OCI-LY3 (cell line): ENCODE measurements at regions not wholly inside any gene's neighbourhood (a gene's known extent, or its start where the extent isn't known, plus 50 kb on each side); places are given as distances from the start of the nearest gene placed in this dataset.

ENCODE experiments used
- H2AFZ ChIP-seq: fragments of 200-600, 300-600 bp; shearing (Covaris generic); 2 replicates; pipeline ENCODE4 v1.6.0; 2014; ENCODE audit warnings: antibody characterized with exemption, low read depth, low read length
- H3K27ac ChIP-seq: fragments of 200-600, 300-600 bp; sonication (generic); 2 replicates; pipeline ENCODE4 v1.5.1; 2014; ENCODE audit warnings: mild to moderate bottlenecking, low read length, moderate library complexity, mixed read lengths
- H3K27me3 ChIP-seq: fragments of 200-600, 300-600 bp; sonication (generic); 2 replicates; pipeline ENCODE4 v1.6.1; 2014; ENCODE audit warnings: low read depth, low read length, mixed read lengths
- H3K36me3 ChIP-seq: fragments of 200-600, 300-600 bp; sonication (generic); replicated peaks from 2 replicates; pipeline ENCODE3; 2014; ENCODE audit warnings: low read depth, low read length, mixed read lengths
- H3K4me1 ChIP-seq: fragments of 300-600, 200-600 bp; sonication (generic); 2 replicates; pipeline ENCODE4 v1.6.1; 2014; ENCODE audit warnings: low read length, mixed read lengths
- H3K4me2 ChIP-seq: fragments of 200-600, 300-600 bp; sonication (generic); 2 replicates; pipeline ENCODE4 v1.6.1; 2014; ENCODE audit warnings: low read length, mixed read lengths
- H3K4me3 ChIP-seq: fragments of 300-600, 200-600 bp; sonication (generic); 2 replicates; pipeline ENCODE4 v1.5.1; 2014; ENCODE audit warnings: antibody characterized with exemption, mild to moderate bottlenecking, low read length, moderate library complexity
- H3K79me2 ChIP-seq: fragments of 300-600, 200-600 bp; shearing (Covaris generic); 2 replicates; pipeline ENCODE4 v1.6.1; 2014; ENCODE audit warnings: mild to moderate bottlenecking, low read length, mixed read lengths
- H3K9ac ChIP-seq: fragments of 300-600, 200-600 bp; shearing (Covaris generic); 2 replicates; pipeline ENCODE4 v1.6.0; 2014; ENCODE audit warnings: mild to moderate bottlenecking, low read length, moderate library complexity
- H3K9me3 ChIP-seq: fragments of 200-600, 300-600 bp; shearing (Covaris generic); 2 replicates; pipeline ENCODE4 v1.6.1; 2014; ENCODE audit warnings: low read length, mixed read lengths; ENCODE audit not compliant: insufficient read depth
- H4K20me1 ChIP-seq: fragments of 200-600, 300-600 bp; sonication (generic); 2 replicates; pipeline ENCODE4 v1.6.1; 2016; ENCODE audit warnings: low read length, mixed read lengths; ENCODE audit not compliant: insufficient read depth
- CTCF ChIP-seq: fragments of 200-600, 300-600 bp; sonication (generic); IDR thresholded peaks from 2 replicates; pipeline ENCODE4 v1.5.1; 2014; ENCODE audit warnings: antibody characterized with exemption, low read length, low read depth
- EZH2phosphoT487 ChIP-seq: fragments of 200-600 bp; shearing (Covaris generic); IDR thresholded peaks from 2 replicates; pipeline ENCODE4 v1.6.1; 2018; ENCODE audit warnings: antibody characterized with exemption, mixed run types, low read depth

GRCh38 chr2:217013926-217014325 lies 154.1 kb upstream of the TNP1 start:
- H3K9me3 ChIP-seq: no peaks in the 10 kb centered on the region
- no peak overlapping the region for H2AFZ ChIP-seq
- no peaks in the 10 kb centered on the region for H4K20me1 ChIP-seq
- no peaks in the 10 kb centered on the region for H3K36me3 ChIP-seq
- no peak overlapping the region for H3K9ac ChIP-seq
- no peaks in the 10 kb centered on the region for H3K4me1 ChIP-seq
- no peak overlapping the region for H3K4me3 ChIP-seq
- H3K4me2 ChIP-seq: no peak overlapping the region
- no peak overlapping the region for H3K27ac ChIP-seq
- no peaks in the 10 kb centered on the region for H3K79me2 ChIP-seq
- TF ChIP-seq CTCF: no peak
- no peak for TF ChIP-seq EZH2phosphoT487
- 0 out of 2 replicates have a peak, but pooled peaks cover 5% of the 10 kb centered on the region for H3K27me3 ChIP-seq

- Histone ChIP-seq H3K36me3 (no peaks in the 10 kb centered on the region), H3K79me2 (no peaks in the 10 kb centered on the region), H3K9me3 (no peaks in the 10 kb centered on the region), H4K20me1 (no peaks in the 10 kb centered on the region), H3K9ac (no peak overlapping the region), H3K27ac (no peak overlapping the region), H3K4me2 (no peak overlapping the region), H3K4me3 (no peak overlapping the region), H3K27me3 (no peaks in the 10 kb centered on the region), H2AFZ (no peak overlapping the region), H3K4me1 (no peaks in the 10 kb centered on the region)
- TF ChIP-seq CTCF (no peak), EZH2phosphoT487 (no peak)
These were observed 151.7 kb upstream of the TNP1 start for GRCh38 chr2:217011576-217011975.

- Histone ChIP-seq H3K4me2 (no peak overlapping the region), H3K9me3 (no peaks in the 10 kb centered on the region), H2AFZ (no peak overlapping the region), H3K9ac (no peak overlapping the region), H3K4me3 (no peak overlapping the region), H3K27me3 (no peaks in the 10 kb centered on the region), H3K4me1 (no peaks in the 10 kb centered on the region), H3K36me3 (no peaks in the 10 kb centered on the region), H3K79me2 (no peaks in the 10 kb centered on the region), H4K20me1 (no peaks in the 10 kb centered on the region), H3K27ac (no peak overlapping the region)
- TF ChIP-seq CTCF (no peak), EZH2phosphoT487 (no peak)
These were observed 150.3 kb upstream of the TNP1 start for GRCh38 chr2:217010173-217010572.

GRCh38 chr2:217008794-217009193 lies 148.9 kb upstream of the TNP1 start:
- no peaks in the 10 kb centered on the region for H3K79me2 ChIP-seq
- H3K27me3 ChIP-seq: no peaks in the 10 kb centered on the region
- no peak overlapping the region for H3K4me3 ChIP-seq
- no peak overlapping the region for H3K9ac ChIP-seq
- no peaks in the 10 kb centered on the region for H3K9me3 ChIP-seq
- H3K36me3 ChIP-seq: no peaks in the 10 kb centered on the region
- no peak overlapping the region for H2AFZ ChIP-seq
- H3K27ac ChIP-seq: no peak overlapping the region
- H3K4me2 ChIP-seq: no peak overlapping the region
- H3K4me1 ChIP-seq: no peaks in the 10 kb centered on the region
- no peak for TF ChIP-seq CTCF
- no peak for TF ChIP-seq EZH2phosphoT487
- H4K20me1 ChIP-seq: no peaks in the 10 kb centered on the region
